ENCODE measurements at regions not wholly inside any gene's neighbourhood (a gene's known extent, or its start where the extent isn't known, plus 50 kb on each side); places are given as distances from the start of the nearest gene placed in this dataset.

- Histone ChIP-seq H3K27me3 (replicated peaks in 1 of 4; ENCODE audit: control insufficient read depth in 3 of 4, extremely low read depth in 1 of 4, insufficient read depth in 3 of 4, low read length in 3 of 4) (peaks cover 11 to 34% (median 17%) of the 10 kb centered on the region in 4 experiments; a peak in 5 of 7 replicates), H2BK5ac (ENCODE audit: low read depth, low read length) (no peak overlapping the region), H3K36me3 (ENCODE audit: control insufficient read depth in 2 of 4, insufficient read depth in 4 of 4, low read length in 3 of 4) (no peaks in the 10 kb centered on the region), H3K14ac (ENCODE audit: insufficient read length) (no peak overlapping the region), H3K23ac (ENCODE audit: insufficient read length) (no peak overlapping the region), H4K5ac (ENCODE audit: insufficient read length, low read depth, low read length) (no peak overlapping the region), H3K56ac (replicated peaks; ENCODE audit: insufficient read length, low read depth, low read length) (no peak overlapping the region), H2BK12ac (ENCODE audit: low read depth, low read length) (no peak overlapping the region), H2BK15ac (ENCODE audit: low read length) (no peak overlapping the region), H3K4me3 (ENCODE audit: extremely low read depth in 1 of 4, insufficient read depth in 2 of 4, low read depth in 3 of 4, low read length in 4 of 4) (no peak overlapping the region), H3K9ac (replicated peaks in 1 of 4; ENCODE audit: extremely low read depth in 1 of 4, low read depth in 3 of 4, low read length in 3 of 4) (no peak overlapping the region), H3K27ac (ENCODE audit: low read depth, low read length) (no peak overlapping the region), H3K4me1 (replicated peaks in 1 of 4; ENCODE audit: control insufficient read depth in 3 of 4, insufficient read depth in 4 of 4, low read length in 3 of 4) (no peaks in the 10 kb centered on the region), H2BK120ac (replicated peaks; ENCODE audit: low read depth, low read length) (no peak overlapping the region), H3K4ac (replicated peaks; ENCODE audit: insufficient read length, low read depth, low read length) (no peak overlapping the region), H3K4me2 (ENCODE audit: insufficient read depth in 1 of 2, low read depth in 2 of 2, low read length in 2 of 2) (no peak overlapping the region), H4K20me1 (replicated peaks in 1 of 2; ENCODE audit: control insufficient read depth in 1 of 2, insufficient read depth in 2 of 2, low read length in 2 of 2) (no peaks in the 10 kb centered on the region), H4K91ac (replicated peaks; ENCODE audit: insufficient read length, low read length) (no peak overlapping the region), H2AK5ac (ENCODE audit: low read depth, low read length) (no peak overlapping the region), H3K23me2 (ENCODE audit: low read depth, low read length) (no peaks in the 10 kb centered on the region), H3K18ac (ENCODE audit: extremely low read depth, low read length) (no peak overlapping the region), H3K79me1 (ENCODE audit: low read depth, low read length) (no peaks in the 10 kb centered on the region), H2AFZ (ENCODE audit: low read length) (no peak overlapping the region), H3K79me2 (ENCODE audit: control insufficient read depth in 1 of 2, insufficient read depth in 2 of 2, low read length in 2 of 2) (no peaks in the 10 kb centered on the region), H3K9me3 (ENCODE audit: insufficient read depth in 2 of 2, low read depth in 1 of 2, low read length in 1 of 2) (no peaks in the 10 kb centered on the region), H4K8ac (ENCODE audit: extremely low read depth, insufficient read depth, low read length) (no peak overlapping the region), H2BK20ac (ENCODE audit: low read length) (no peak overlapping the region)
- POLR2A ChIA-PET (ENCODE audit: partially characterized antibody): interaction anchor here (0.6 kb wide), 1 partner anchor 146 kb away, joined by 4 read pairs; no protein-coding TSS in a partner anchor
- FAIRE-seq (no peak), DNase-seq (ENCODE audit: low read depth in 1 of 2, low spot score in 2 of 2) (no peak)
- CTCF ChIA-PET (ENCODE audit: partially characterized antibody): interaction anchor here (0.6 to 1.2 kb wide), 4 partner anchors 16 to 77 kb away, joined by 3 to 5 read pairs (median 4); no protein-coding TSS in a partner anchor
- WGBS, 2 experiments (ENCODE audit: extremely low coverage in 1 of 2, insufficient coverage in 1 of 2, insufficient read length in 1 of 2, insufficient replicate concordance in 2 of 2, low coverage in 1 of 2, low lambda C conversion rate in 2 of 2, missing lambda C conversion rate in 1 of 2): 90% methylated on average over 3 of the region's 3 CpGs; no CpG with 5 or more reads in 1 of the 2 experiments
- TF ChIP-seq CBX5 (IDR thresholded peaks at IDR 0.05; ENCODE audit: low read depth, low read length): no peak
- no peak for TF ChIP-seq CHD2 (IDR thresholded peaks at IDR 0.05; ENCODE audit: low read length)
- no peak for TF ChIP-seq CBX8 (IDR thresholded peaks at IDR 0.05; ENCODE audit: borderline replicate concordance, low read depth, low read length)
- TF ChIP-seq PHF8 (conservative IDR thresholded peaks at IDR 0.05; ENCODE audit: low read depth, low read length): no peak
- no peak for TF ChIP-seq SUZ12 (IDR thresholded peaks at IDR 0.05; ENCODE audit: low read length)
- TF ChIP-seq TAF1 (IDR thresholded peaks at IDR 0.05; ENCODE audit: low read depth, low read length): no peak
- no peak for TF ChIP-seq KDM5A (IDR thresholded peaks at IDR 0.05; ENCODE audit: low read length)
- TF ChIP-seq CREB1 (IDR thresholded peaks at IDR 0.05): no peak
- no peak for TF ChIP-seq SAP30 (IDR thresholded peaks at IDR 0.05; ENCODE audit: insufficient read depth, insufficient replicate concordance, low read length)
- no peak for TF ChIP-seq ATF2 (IDR thresholded peaks at IDR 0.05; ENCODE audit: low read length)
- no peak for TF ChIP-seq TAF7 (optimal IDR thresholded peaks at IDR 0.05; ENCODE audit: borderline replicate concordance, low read depth, low read length)
- TF ChIP-seq E2F6 (IDR thresholded peaks at IDR 0.05): no peak
Measured at GRCh38 chr7:94241402-94241925, 153.2 kb upstream of the COL1A2 start.

All from H1 (cell line).